GM23248 (cell line): ENCODE measurements at regions not wholly inside any gene's neighbourhood (a gene's known extent, or its start where the extent isn't known, plus 50 kb on each side); places are given as distances from the start of the nearest gene placed in this dataset.

Source experiments
- EZH2 ChIP-seq: fragments of 200-600 bp; sonication (generic); IDR thresholded peaks from 2 replicates; pipeline ENCODE4 v1.6.1; 2018; ENCODE audit warnings: antibody characterized with exemption, mild to moderate bottlenecking; ENCODE audit not compliant: insufficient read depth, poor library complexity, severe bottlenecking
- EZH2phosphoT487 ChIP-seq: fragments of 200-600 bp; sonication (generic); IDR thresholded peaks from 2 replicates; pipeline ENCODE4 v1.6.1; 2018; ENCODE audit warnings: antibody characterized with exemption, moderate library complexity, mild to moderate bottlenecking, low read depth; ENCODE audit not compliant: insufficient read depth

- TF ChIP-seq EZH2phosphoT487 (no peak), EZH2 (no peak)
Observed at GRCh38 chr1:100799548-100799947, 80.0 kb downstream of the VCAM1 start.
